ENCODE measurements at regions not wholly inside any gene's neighbourhood (a gene's known extent, or its start where the extent isn't known, plus 50 kb on each side); places are given as distances from the start of the nearest gene placed in this dataset.

DNA sequence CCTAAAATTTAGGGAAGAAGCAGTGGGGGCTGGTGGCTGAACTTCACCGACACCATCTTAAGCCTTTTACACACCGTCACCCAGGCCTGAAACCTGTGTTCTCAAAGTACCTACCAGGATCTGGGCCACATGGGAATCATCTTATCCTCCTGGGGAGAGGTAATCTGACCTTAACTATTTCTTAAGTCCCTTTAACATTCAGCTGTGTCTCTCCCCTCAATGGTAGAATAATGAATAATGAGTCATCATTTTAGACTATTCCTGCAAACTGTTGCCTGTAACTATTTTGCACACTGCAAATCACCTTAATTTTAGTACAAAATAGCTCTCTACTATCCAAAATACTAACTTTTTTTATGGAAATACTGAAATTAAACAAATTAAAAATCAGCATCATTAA is 149.4 kb upstream of the KLF7 start:
- TF ChIP-seq EZH2 (IDR thresholded peaks at IDR 0.05; ENCODE audit: insufficient read depth, poor library complexity, severe bottlenecking) = no peak
- TF ChIP-seq EZH2phosphoT487 (IDR thresholded peaks at IDR 0.05; ENCODE audit: insufficient read depth, low read depth) = no peak
